ENCODE measurements at regions not wholly inside any gene's neighbourhood (a gene's known extent, or its start where the extent isn't known, plus 50 kb on each side); places are given as distances from the start of the nearest gene placed in this dataset.

DNA sequence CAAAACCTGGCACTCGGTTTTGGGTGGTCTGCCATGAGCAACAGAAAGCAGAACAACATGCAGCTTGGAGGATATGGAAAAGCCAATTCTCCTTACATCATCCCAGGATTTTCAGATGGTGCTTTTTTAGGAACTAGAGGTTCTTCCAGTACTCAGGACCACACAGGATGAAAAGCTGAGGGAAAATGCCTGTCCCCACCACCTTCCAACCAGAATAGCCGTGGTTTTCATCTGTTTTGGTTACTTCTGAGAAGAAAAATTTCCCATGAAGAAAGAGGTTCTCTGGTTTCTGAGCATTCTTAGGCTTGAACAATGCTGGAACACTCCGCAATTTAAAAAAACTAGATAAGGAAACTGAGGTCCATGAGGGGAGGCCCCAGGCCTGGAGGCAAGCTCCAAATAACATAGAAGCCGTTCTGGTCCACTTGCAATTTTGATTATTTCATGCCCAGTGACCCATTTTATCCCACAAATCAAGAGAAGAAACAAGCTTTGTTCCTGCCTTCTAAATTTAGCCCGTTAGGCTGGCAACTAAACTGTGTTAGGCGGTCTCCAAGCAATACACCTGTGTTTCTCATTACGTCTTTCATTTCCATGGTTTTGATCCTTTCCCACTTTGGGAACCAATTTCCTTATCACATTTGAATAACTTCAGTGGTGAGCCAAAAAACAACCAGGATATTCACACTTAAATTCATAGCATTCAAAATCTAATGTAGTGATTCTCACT, 79.2 kb upstream of the SPIN1 start:
- Histone ChIP-seq H3K27me3 (ENCODE audit: low read depth, low read length) (no peaks in the 10 kb centered on the region), H3K36me3 (ENCODE audit: control insufficient read depth in 1 of 2, insufficient read depth in 2 of 2, low read length in 2 of 2) (no peaks in the 10 kb centered on the region), H3K27ac (ENCODE audit: low read length) (no peak overlapping the region), H3K9me3 (ENCODE audit: control insufficient read depth in 1 of 2, low read length in 2 of 2) (no peaks in the 10 kb centered on the region), H3K4me3 (ENCODE audit: low read depth in 1 of 2, low read length in 2 of 2) (no peak overlapping the region), H3K4me1 (ENCODE audit: control insufficient read depth in 1 of 2, insufficient read depth in 2 of 2, low read length in 2 of 2) (no peaks in the 10 kb centered on the region)

DNA sequence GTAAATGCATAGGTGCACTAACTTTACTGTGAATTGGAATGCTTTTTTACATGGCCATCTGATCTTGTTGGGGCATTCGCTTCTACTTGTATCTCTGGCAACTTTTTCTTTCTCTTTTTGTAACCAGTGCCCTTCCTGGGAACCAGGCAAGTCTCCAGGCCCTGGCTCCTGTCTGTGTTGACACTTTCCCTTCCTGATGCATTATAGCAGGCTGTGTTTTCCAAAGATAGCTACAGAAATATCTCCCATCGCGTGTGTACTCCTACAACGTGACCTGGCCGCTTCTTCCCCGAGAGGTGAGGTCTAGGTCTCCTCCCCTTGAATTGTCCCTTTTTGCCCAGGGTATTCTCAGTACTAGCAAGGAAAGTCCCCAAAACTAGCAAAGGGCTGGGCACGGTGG, 81.1 kb upstream of the SPIN1 start:
- H3K36me3 ChIP-seq (ENCODE audit: control insufficient read depth in 1 of 2, insufficient read depth in 2 of 2, low read length in 2 of 2), result no peaks in the 10 kb centered on the region
- no peak overlapping the region for H3K27ac ChIP-seq (ENCODE audit: low read length)
- H3K9me3 ChIP-seq (ENCODE audit: control insufficient read depth in 1 of 2, low read length in 2 of 2), result no peaks in the 10 kb centered on the region
- no peaks in the 10 kb centered on the region for H3K27me3 ChIP-seq (ENCODE audit: low read depth, low read length)
- H3K4me1 ChIP-seq (ENCODE audit: control insufficient read depth in 1 of 2, insufficient read depth in 2 of 2, low read length in 2 of 2), result no peaks in the 10 kb centered on the region
- H3K4me3 ChIP-seq (ENCODE audit: low read depth in 1 of 2, low read length in 2 of 2), result no peak overlapping the region

- Histone ChIP-seq H3K9me3 (ENCODE audit: control insufficient read depth in 1 of 2, low read length in 2 of 2) (no peaks in the 10 kb centered on the region), H3K4me1 (ENCODE audit: control insufficient read depth in 1 of 2, insufficient read depth in 2 of 2, low read length in 2 of 2) (no peaks in the 10 kb centered on the region), H3K27ac (ENCODE audit: low read length) (no peak overlapping the region), H3K27me3 (ENCODE audit: low read depth, low read length) (no peaks in the 10 kb centered on the region), H3K4me3 (ENCODE audit: low read depth in 1 of 2, low read length in 2 of 2) (no peak overlapping the region), H3K36me3 (ENCODE audit: control insufficient read depth in 1 of 2, insufficient read depth in 2 of 2, low read length in 2 of 2) (no peaks in the 10 kb centered on the region)
Observed at GRCh38 chr9:88303721-88304451, 84.4 kb upstream of the SPIN1 start.

DNA sequence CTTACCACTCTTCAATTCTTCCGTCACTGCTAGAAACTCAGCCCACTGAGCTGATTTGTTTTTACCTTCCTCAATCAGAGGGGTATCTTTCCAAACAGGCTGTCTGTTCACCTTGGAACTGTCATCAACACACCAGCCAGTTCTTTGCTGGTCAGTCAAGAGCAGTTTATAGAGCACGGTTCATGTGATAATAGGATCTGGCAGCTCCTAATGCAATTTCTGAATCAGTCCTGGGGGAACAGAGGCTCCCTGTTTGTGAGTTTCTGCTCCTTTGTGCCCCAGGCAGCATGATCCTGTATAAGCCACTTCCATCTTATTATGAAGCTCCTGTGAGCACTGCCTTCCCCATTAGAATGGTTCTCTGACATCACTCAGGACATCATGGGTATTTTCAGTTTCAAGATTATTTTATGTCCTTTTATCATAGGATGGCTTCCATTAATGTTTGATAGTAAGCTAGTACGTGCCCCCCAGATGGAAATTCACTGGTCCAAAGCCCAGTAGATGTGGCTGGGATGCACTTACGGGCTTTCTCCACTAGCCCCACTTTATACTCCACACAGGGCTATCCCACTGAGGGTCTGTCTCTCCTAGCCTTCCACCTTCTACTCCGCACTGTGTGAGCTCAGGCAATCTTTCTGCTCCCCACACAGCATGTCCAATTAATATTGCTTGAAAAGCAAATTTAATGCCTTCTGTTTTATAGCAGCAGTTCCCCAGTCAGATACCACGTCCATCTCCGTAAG, 85.5 kb upstream of the SPIN1 start:
- Histone ChIP-seq H3K4me3 (ENCODE audit: low read depth in 1 of 2, low read length in 2 of 2) (no peak overlapping the region), H3K9me3 (ENCODE audit: control insufficient read depth in 1 of 2, low read length in 2 of 2) (no peaks in the 10 kb centered on the region), H3K27me3 (ENCODE audit: low read depth, low read length) (no peaks in the 10 kb centered on the region), H3K4me1 (ENCODE audit: control insufficient read depth in 1 of 2, insufficient read depth in 2 of 2, low read length in 2 of 2) (no peaks in the 10 kb centered on the region), H3K36me3 (ENCODE audit: control insufficient read depth in 1 of 2, insufficient read depth in 2 of 2, low read length in 2 of 2) (no peaks in the 10 kb centered on the region), H3K27ac (ENCODE audit: low read length) (no peak overlapping the region)

- Histone ChIP-seq H3K36me3 (ENCODE audit: control insufficient read depth in 1 of 2, insufficient read depth in 2 of 2, low read length in 2 of 2) (no peaks in the 10 kb centered on the region), H3K4me3 (ENCODE audit: low read depth in 1 of 2, low read length in 2 of 2) (no peak overlapping the region), H3K27me3 (ENCODE audit: low read depth, low read length) (no peaks in the 10 kb centered on the region), H3K9me3 (ENCODE audit: control insufficient read depth in 1 of 2, low read length in 2 of 2) (no peaks in the 10 kb centered on the region), H3K27ac (ENCODE audit: low read length) (no peak overlapping the region), H3K4me1 (ENCODE audit: control insufficient read depth in 1 of 2, insufficient read depth in 2 of 2, low read length in 2 of 2) (no peaks in the 10 kb centered on the region)
Observed at GRCh38 chr9:88300556-88300955, 87.7 kb upstream of the SPIN1 start.

DNA sequence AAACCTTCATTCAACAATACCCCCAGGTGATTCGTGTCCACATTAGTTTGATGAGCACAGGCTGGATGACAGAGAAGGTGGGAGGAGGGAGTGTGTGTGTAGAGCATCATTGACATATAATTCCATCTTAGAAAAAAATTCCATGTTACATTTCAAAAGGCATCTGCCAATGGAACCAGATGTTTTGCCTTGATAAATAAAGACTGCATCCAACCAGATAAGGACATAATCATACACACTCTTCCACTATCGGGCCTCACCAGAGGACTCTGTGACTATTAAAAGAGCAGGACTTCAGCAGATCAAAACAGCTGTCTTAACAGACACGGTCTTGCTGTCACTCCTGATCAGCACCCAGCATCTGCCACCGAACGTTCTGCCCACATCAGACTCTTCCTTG, 96.4 kb upstream of the SPIN1 start:
- H3K9me3 ChIP-seq (ENCODE audit: control insufficient read depth in 1 of 2, low read length in 2 of 2), result no peaks in the 10 kb centered on the region
- no peaks in the 10 kb centered on the region for H3K27me3 ChIP-seq (ENCODE audit: low read depth, low read length)
- H3K27ac ChIP-seq (ENCODE audit: low read length), result no peak overlapping the region
- H3K4me1 ChIP-seq (ENCODE audit: control insufficient read depth in 1 of 2, insufficient read depth in 2 of 2, low read length in 2 of 2), result no peaks in the 10 kb centered on the region
- H3K36me3 ChIP-seq (ENCODE audit: control insufficient read depth in 1 of 2, insufficient read depth in 2 of 2, low read length in 2 of 2), result no peaks in the 10 kb centered on the region
- H3K4me3 ChIP-seq (ENCODE audit: low read depth in 1 of 2, low read length in 2 of 2), result no peak overlapping the region

GRCh38 chr9:88291056-88291455, 97.2 kb upstream of the SPIN1 start:
- Histone ChIP-seq H3K27me3 (ENCODE audit: low read depth, low read length) (no peaks in the 10 kb centered on the region), H3K36me3 (ENCODE audit: control insufficient read depth in 1 of 2, insufficient read depth in 2 of 2, low read length in 2 of 2) (no peaks in the 10 kb centered on the region), H3K27ac (ENCODE audit: low read length) (no peak overlapping the region), H3K4me3 (ENCODE audit: low read depth in 1 of 2, low read length in 2 of 2) (no peak overlapping the region), H3K4me1 (ENCODE audit: control insufficient read depth in 1 of 2, insufficient read depth in 2 of 2, low read length in 2 of 2) (no peaks in the 10 kb centered on the region), H3K9me3 (ENCODE audit: control insufficient read depth in 1 of 2, low read length in 2 of 2) (no peaks in the 10 kb centered on the region)

DNA sequence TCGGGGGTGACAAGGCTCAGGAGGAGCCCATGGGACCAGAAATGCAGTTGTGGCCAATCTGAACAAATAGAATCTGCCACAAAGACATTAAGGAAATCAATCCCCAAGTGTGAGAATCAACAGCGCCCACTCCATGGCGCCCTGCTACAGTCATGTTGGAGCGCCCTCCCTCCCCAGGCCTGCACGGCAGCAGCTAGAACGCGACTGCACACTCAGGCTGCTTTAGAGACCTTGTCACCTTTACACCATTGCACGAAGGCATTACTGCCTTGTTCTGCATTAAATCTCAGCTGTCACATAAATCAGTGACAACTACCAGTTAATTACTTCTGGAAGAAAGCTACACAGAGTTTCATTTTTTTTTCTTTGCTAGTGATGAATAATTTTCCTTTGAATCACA, 98.7 kb upstream of the SPIN1 start:
- H3K4me1 ChIP-seq (ENCODE audit: control insufficient read depth in 1 of 2, insufficient read depth in 2 of 2, low read length in 2 of 2), result no peaks in the 10 kb centered on the region
- H3K4me3 ChIP-seq (ENCODE audit: low read depth in 1 of 2, low read length in 2 of 2), result no peak overlapping the region
- no peaks in the 10 kb centered on the region for H3K9me3 ChIP-seq (ENCODE audit: control insufficient read depth in 1 of 2, low read length in 2 of 2)
- H3K27me3 ChIP-seq (ENCODE audit: low read depth, low read length), result no peaks in the 10 kb centered on the region
- no peak overlapping the region for H3K27ac ChIP-seq (ENCODE audit: low read length)
- H3K36me3 ChIP-seq (ENCODE audit: control insufficient read depth in 1 of 2, insufficient read depth in 2 of 2, low read length in 2 of 2), result no peaks in the 10 kb centered on the region

- Histone ChIP-seq H3K4me1 (ENCODE audit: control insufficient read depth in 1 of 2, insufficient read depth in 2 of 2, low read length in 2 of 2) (no peaks in the 10 kb centered on the region), H3K27ac (ENCODE audit: low read length) (no peak overlapping the region), H3K4me3 (ENCODE audit: low read depth in 1 of 2, low read length in 2 of 2) (no peak overlapping the region), H3K9me3 (ENCODE audit: control insufficient read depth in 1 of 2, low read length in 2 of 2) (peaks cover 0 to 5% of the 10 kb centered on the region in 2 donors), H3K36me3 (ENCODE audit: control insufficient read depth in 1 of 2, insufficient read depth in 2 of 2, low read length in 2 of 2) (no peaks in the 10 kb centered on the region), H3K27me3 (ENCODE audit: low read depth, low read length) (no peaks in the 10 kb centered on the region)
Observed at GRCh38 chr9:88287972-88288371, 100.3 kb upstream of the SPIN1 start.

GRCh38 chr9:88280816-88281382, 107.3 kb upstream of the SPIN1 start:
- Histone ChIP-seq H3K27ac (ENCODE audit: low read length) (no peak overlapping the region), H3K36me3 (ENCODE audit: control insufficient read depth in 1 of 2, insufficient read depth in 2 of 2, low read length in 2 of 2) (no peaks in the 10 kb centered on the region), H3K4me1 (ENCODE audit: control insufficient read depth in 1 of 2, insufficient read depth in 2 of 2, low read length in 2 of 2) (no peaks in the 10 kb centered on the region), H3K4me3 (ENCODE audit: low read depth in 1 of 2, low read length in 2 of 2) (no peak overlapping the region), H3K27me3 (ENCODE audit: low read depth, low read length) (no peaks in the 10 kb centered on the region), H3K9me3 (ENCODE audit: control insufficient read depth in 1 of 2, low read length in 2 of 2) (peaks cover 0 to 5% of the 10 kb centered on the region in 2 donors)

DNA sequence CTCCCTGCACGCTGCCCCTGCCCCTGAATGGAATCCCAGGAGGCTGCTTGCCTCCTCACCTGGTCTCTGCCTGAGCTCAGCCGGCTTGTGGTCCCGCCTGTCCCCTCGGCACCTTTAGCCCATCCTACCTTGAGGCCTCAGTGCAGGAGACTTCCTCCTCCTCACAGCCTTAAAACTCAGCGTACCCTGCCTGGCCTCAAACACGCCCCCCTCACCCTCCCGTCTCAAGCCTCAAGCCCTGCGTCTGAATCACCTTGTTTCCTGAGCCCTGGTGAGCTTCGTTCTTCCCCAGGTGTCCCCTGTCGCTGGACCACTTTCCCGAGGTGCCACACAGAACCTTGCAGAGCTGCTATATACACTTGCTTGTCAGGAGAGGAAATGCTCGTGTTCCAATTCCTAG, 110.2 kb upstream of the SPIN1 start:
- Histone ChIP-seq H3K4me1 (ENCODE audit: control insufficient read depth in 1 of 2, insufficient read depth in 2 of 2, low read length in 2 of 2) (no peaks in the 10 kb centered on the region), H3K9me3 (ENCODE audit: control insufficient read depth in 1 of 2, low read length in 2 of 2) (no peaks in the 10 kb centered on the region), H3K27me3 (ENCODE audit: low read depth, low read length) (no peaks in the 10 kb centered on the region), H3K4me3 (ENCODE audit: low read depth in 1 of 2, low read length in 2 of 2) (no peak overlapping the region), H3K36me3 (ENCODE audit: control insufficient read depth in 1 of 2, insufficient read depth in 2 of 2, low read length in 2 of 2) (no peaks in the 10 kb centered on the region), H3K27ac (ENCODE audit: low read length) (no peak overlapping the region)
